T-helper 17 cell (primary cell): ENCODE measurements at regions not wholly inside any gene's neighbourhood (a gene's known extent, or its start where the extent isn't known, plus 50 kb on each side); places are given as distances from the start of the nearest gene placed in this dataset.
A peak's percentile ranks its signal among the peaks of the same experiment; 100 is the strongest.

Experiments used
- ATAC-seq: fragments of 150-1000 bp; cut with Tn5 transposase; 2 replicates; pipeline ENCODE4 v1.10.0; 2021; ENCODE audit warnings: mild to moderate bottlenecking, moderate library complexity
- DNase-seq, 3 donors: peaks; one replicate each; pipeline versions ENCODE4 v3.0.0 to v3.0.0-alpha.2; 2020 to 2021
- H3K9me3 ChIP-seq: one replicate; pipeline ENCODE4 v1.7.0; 2013; ENCODE audit warnings: low read length, mild to moderate bottlenecking; ENCODE audit not compliant: control insufficient read depth, poor library complexity, severe bottlenecking
- H3K27ac Mint-ChIP-seq: one replicate; pipeline ENCODE4 v1.8.0; 2022; ENCODE audit warnings: mild to moderate bottlenecking, moderate library complexity, mixed read lengths
- H3K27me3 Mint-ChIP-seq: one replicate; pipeline ENCODE4 v1.8.0; 2022; ENCODE audit warnings: mixed read lengths
- H3K36me3 Mint-ChIP-seq: one replicate; pipeline ENCODE4 v1.8.0; 2022; ENCODE audit warnings: low read depth, mixed read lengths
- H3K4me1 Mint-ChIP-seq: one replicate; pipeline ENCODE4 v1.8.0; 2022; ENCODE audit warnings: mild to moderate bottlenecking, mixed read lengths
- H3K4me3 Mint-ChIP-seq: one replicate; pipeline ENCODE4 v1.8.0; 2022; ENCODE audit warnings: mild to moderate bottlenecking, moderate library complexity, mixed read lengths

DNA sequence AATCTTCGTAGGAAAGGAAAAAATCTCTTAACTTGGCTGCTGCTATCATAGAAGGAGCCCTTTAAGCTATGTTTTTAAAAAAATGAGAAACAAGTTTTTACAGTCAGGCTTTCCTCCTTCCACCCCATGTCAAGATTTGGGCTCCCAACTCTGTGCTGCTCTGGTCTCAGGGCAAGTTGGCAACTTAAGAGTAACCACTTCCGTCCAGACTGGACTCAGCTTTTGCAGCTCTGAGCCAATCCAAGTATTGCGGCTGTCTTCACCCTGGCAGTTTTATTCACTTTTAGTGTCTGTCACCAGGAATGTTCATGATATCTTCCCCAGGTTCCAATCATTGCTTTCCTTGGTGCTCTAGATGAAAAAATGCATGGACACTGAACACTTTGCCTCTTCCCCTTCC lies 115.9 kb upstream of the GAS1 start:
- no peaks in the 10 kb centered on the region for H3K9me3 ChIP-seq
- Mint-ChIP-seq H3K27me3 (peaks cover 13% of the 10 kb centered on the region), H3K4me1 (no peaks in the 10 kb centered on the region), H3K36me3 (peaks cover 2% of the 10 kb centered on the region), H3K4me3 (no peak overlapping the region), H3K27ac (no peak overlapping the region)
- DNase-seq, result no peak
- no peak for ATAC-seq

- ATAC-seq (no peak), DNase-seq (no peak)
- no peaks in the 10 kb centered on the region for H3K9me3 ChIP-seq
- no peak overlapping the region for H3K4me3 Mint-ChIP-seq
- no peak overlapping the region for H3K27ac Mint-ChIP-seq
- no peaks in the 10 kb centered on the region for H3K4me1 Mint-ChIP-seq
- H3K36me3 Mint-ChIP-seq, result peaks cover 2% of the 10 kb centered on the region
- peaks cover 13% of the 10 kb centered on the region for H3K27me3 Mint-ChIP-seq
Observed at GRCh38 chr9:87063871-87064270, 116.6 kb upstream of the GAS1 start.

GRCh38 chr9:87064311-87064710 lies 117.0 kb upstream of the GAS1 start:
- ATAC-seq (no peak), DNase-seq (no peak)
- H3K9me3 ChIP-seq, result no peaks in the 10 kb centered on the region
- H3K27me3 Mint-ChIP-seq, result peaks cover 13% of the 10 kb centered on the region
- H3K4me1 Mint-ChIP-seq, result no peaks in the 10 kb centered on the region
- H3K36me3 Mint-ChIP-seq, result peaks cover 2% of the 10 kb centered on the region
- H3K4me3 Mint-ChIP-seq, result no peak overlapping the region
- no peak overlapping the region for H3K27ac Mint-ChIP-seq

DNA sequence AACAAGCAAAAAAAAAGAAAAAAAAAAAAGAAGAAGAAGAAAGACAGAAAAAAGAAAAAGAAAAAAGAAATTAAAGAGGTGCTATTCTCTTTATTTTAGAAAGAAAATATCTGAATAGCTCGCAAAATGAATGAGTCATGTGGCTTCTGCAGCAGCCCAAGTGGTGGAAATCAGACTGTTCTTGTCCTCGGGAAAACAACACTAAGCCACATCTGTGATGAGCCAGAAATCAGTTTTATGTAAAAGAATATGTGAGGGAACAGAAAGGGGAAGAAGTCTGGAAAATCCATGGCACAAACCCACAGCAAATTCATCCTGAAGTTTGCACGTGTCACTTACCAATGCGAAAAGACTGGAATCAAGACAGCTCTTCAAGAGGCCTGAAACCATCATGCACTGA lies 118.7 kb upstream of the GAS1 start:
- ATAC-seq (no peak), DNase-seq (no peak)
- H3K27me3 Mint-ChIP-seq, result peaks cover 17% of the 10 kb centered on the region
- H3K4me1 Mint-ChIP-seq, result no peaks in the 10 kb centered on the region
- no peaks in the 10 kb centered on the region for H3K9me3 ChIP-seq
- H3K4me3 Mint-ChIP-seq, result no peak overlapping the region
- H3K27ac Mint-ChIP-seq, result no peak overlapping the region
- H3K36me3 Mint-ChIP-seq, result peaks cover 2% of the 10 kb centered on the region

DNA sequence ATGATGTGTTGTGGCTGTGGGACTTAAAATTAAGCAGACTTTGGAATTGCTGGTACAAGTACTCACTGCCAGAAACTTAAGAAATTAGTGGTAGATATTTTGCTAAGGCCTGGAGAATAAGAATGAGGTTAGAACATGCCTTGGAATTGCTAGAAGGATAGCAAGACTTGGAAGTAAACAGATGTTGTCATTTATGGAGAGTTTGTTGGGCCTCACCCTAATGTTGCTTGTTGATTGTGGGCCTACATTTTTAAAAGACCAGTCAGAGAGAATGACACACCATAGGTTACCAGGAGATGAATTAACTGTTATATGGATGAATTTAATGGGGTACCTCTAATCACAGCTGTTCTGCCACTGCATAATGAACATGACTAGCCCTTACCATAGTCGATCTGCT lies 120.1 kb upstream of the GAS1 start:
- H3K36me3 Mint-ChIP-seq, result no peaks in the 10 kb centered on the region

DNA sequence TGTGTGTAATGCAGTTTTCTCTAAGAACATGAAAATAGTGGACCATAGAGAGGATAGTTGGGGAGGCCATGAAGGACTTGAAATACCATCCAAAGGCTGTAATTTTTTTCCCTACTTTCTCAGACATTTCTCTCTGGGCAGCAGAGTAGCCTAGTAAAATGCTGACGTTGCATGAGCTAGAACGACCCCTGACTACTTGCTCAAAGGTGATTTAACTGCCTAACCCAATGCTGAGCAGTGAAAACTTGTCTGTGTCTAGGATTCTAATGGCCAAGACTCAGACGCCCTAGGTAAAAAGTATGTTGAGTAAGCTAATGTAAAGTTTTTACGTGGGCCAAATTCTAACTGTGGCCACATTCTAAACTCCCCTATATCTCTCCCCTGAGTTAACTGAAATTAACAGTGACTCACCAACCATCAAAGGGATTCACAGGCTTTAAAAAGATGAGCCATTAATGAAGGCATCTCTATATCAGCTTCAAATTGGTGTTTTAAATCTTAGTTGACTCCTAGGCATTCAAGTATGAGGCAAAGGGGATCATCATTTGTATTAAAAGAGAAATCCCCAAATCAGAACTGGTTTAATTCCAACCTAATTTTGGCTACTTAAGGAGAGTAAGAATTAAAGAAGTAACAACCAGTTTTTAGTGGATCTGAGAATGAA lies 121.0 kb upstream of the GAS1 start:
- Mint-ChIP-seq H3K36me3 (no peaks in the 10 kb centered on the region), H3K4me3 (no peak overlapping the region), H3K27ac (no peak overlapping the region), H3K27me3 (peaks cover 8% of the 10 kb centered on the region), H3K4me1 (no peaks in the 10 kb centered on the region)
- H3K9me3 ChIP-seq, result no peaks in the 10 kb centered on the region
- no peak for ATAC-seq
- no peak for DNase-seq

More for the DNA sequence above, 120.1 kb upstream of the GAS1 start:
- Mint-ChIP-seq H3K4me1 (no peaks in the 10 kb centered on the region), H3K4me3 (no peak overlapping the region), H3K27ac (no peak overlapping the region), H3K27me3 (peaks cover 12% of the 10 kb centered on the region)
- DNase-seq, result no peak
- H3K9me3 ChIP-seq, result no peaks in the 10 kb centered on the region
- no peak for ATAC-seq

GRCh38 chr9:87069690-87070089 lies 122.4 kb upstream of the GAS1 start:
- Mint-ChIP-seq H3K27ac (no peak overlapping the region), H3K4me3 (no peak overlapping the region), H3K4me1 (no peaks in the 10 kb centered on the region), H3K27me3 (peaks cover 4% of the 10 kb centered on the region), H3K36me3 (no peaks in the 10 kb centered on the region)
- ATAC-seq (no peak), DNase-seq (no peak)
- no peaks in the 10 kb centered on the region for H3K9me3 ChIP-seq

GRCh38 chr9:87070336-87070735 lies 123.0 kb upstream of the GAS1 start:
- no peaks in the 10 kb centered on the region for H3K4me1 Mint-ChIP-seq
- no peak for ATAC-seq

GRCh38 chr9:87071473-87071872 lies 124.2 kb upstream of the GAS1 start:
- DNase-seq (no peak), ATAC-seq (no peak)
- Mint-ChIP-seq H3K27ac (no peak overlapping the region), H3K4me1 (no peaks in the 10 kb centered on the region), H3K36me3 (no peaks in the 10 kb centered on the region), H3K27me3 (peaks cover 4% of the 10 kb centered on the region), H3K4me3 (no peak overlapping the region)
- no peaks in the 10 kb centered on the region for H3K9me3 ChIP-seq

More at GRCh38 chr9:87070336-87070735, 123.0 kb upstream of the GAS1 start:
- H3K27me3 Mint-ChIP-seq, result peaks cover 4% of the 10 kb centered on the region
- H3K36me3 Mint-ChIP-seq, result no peaks in the 10 kb centered on the region
- H3K4me3 Mint-ChIP-seq, result no peak overlapping the region
- no peak overlapping the region for H3K27ac Mint-ChIP-seq
- H3K9me3 ChIP-seq, result no peaks in the 10 kb centered on the region
- DNase-seq, result no peak

DNA sequence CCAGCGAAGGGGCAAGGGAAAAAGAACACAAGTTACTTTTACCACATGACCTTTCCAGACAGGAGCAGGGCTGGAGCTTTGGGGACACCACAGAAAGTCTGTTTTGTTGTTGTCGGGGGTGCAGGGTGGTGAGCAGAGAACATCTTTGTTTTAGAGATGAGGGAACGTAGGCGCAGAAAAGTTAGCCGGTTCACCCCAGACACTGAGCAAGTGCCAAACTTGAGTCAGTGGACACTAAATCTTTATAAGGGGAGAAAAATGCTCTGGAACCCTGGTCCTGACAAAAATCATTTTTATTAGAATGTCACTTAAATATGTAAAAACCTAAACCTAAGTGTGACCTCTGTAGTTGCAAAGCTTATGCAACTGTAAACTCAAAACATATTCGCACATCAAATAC lies 126.4 kb upstream of the GAS1 start:
- H3K4me1 Mint-ChIP-seq, result no peaks in the 10 kb centered on the region
- H3K36me3 Mint-ChIP-seq, result no peaks in the 10 kb centered on the region
- no peak for DNase-seq
- no peak overlapping the region for H3K4me3 Mint-ChIP-seq
- H3K9me3 ChIP-seq, result no peaks in the 10 kb centered on the region
- H3K27me3 Mint-ChIP-seq, result peaks cover 4% of the 10 kb centered on the region
- ATAC-seq, result no peak
- H3K27ac Mint-ChIP-seq, result no peak overlapping the region

- H3K4me3 Mint-ChIP-seq, result peak overlapping the region; percentile 37
- DNase-seq (no peak), ATAC-seq (no peak)
- H3K9me3 ChIP-seq, result no peaks in the 10 kb centered on the region
- H3K36me3 Mint-ChIP-seq, result no peaks in the 10 kb centered on the region
- no peak overlapping the region for H3K27ac Mint-ChIP-seq
- no peaks in the 10 kb centered on the region for H3K27me3 Mint-ChIP-seq
- H3K4me1 Mint-ChIP-seq, result no peaks in the 10 kb centered on the region
Observed at GRCh38 chr9:87075537-87075936, 128.2 kb upstream of the GAS1 start.

DNA sequence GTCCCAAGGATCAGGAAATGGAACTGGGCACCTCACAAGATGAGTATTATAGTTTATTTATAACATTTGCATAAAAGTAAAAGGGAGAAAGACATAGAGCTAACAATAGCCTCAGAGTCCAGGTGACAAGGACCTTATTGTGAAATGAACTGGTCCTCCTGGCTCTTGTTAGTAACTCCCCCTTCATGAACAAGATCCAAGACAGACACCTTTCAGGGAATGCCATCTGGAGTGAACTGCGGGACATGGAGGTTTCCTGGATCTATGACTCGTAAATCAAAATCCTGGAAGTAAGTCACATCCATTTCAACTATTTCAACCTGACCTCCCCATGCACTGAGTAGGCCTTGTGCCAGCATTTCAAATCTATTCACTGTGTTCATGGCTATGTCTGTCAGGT lies 129.5 kb upstream of the GAS1 start:
- H3K36me3 Mint-ChIP-seq, result no peaks in the 10 kb centered on the region
- H3K27me3 Mint-ChIP-seq, result no peaks in the 10 kb centered on the region

DNA sequence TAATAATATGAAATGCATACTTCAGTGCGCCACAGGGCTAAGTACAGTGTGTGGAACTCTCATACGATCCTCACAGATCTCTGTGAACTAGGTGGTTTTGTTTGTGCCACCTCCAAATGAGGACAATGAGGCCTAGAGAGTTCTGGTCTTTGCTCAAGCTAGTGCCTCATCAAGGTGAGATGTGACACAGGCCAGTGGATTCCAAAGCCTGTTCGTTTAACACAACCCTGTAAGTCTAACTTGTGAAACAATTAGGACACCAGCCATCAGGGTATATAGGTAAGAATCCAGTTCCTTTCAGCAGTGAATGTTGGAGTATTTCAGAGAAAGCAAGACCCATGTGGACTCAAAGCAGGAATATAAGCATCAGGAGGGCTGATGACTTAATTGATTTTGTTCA lies 130.7 kb upstream of the GAS1 start:
- H3K9me3 ChIP-seq, result no peaks in the 10 kb centered on the region
- DNase-seq (no peak), ATAC-seq (no peak)
- Mint-ChIP-seq H3K36me3 (no peaks in the 10 kb centered on the region), H3K27ac (no peak overlapping the region), H3K4me3 (no peak overlapping the region), H3K27me3 (no peaks in the 10 kb centered on the region), H3K4me1 (no peaks in the 10 kb centered on the region)

More for the DNA sequence above, 129.5 kb upstream of the GAS1 start:
- no peak overlapping the region for H3K4me3 Mint-ChIP-seq
- no peak for ATAC-seq
- no peaks in the 10 kb centered on the region for H3K9me3 ChIP-seq
- no peak for DNase-seq
- no peak overlapping the region for H3K27ac Mint-ChIP-seq
- H3K4me1 Mint-ChIP-seq, result no peaks in the 10 kb centered on the region

- no peaks in the 10 kb centered on the region for H3K4me1 Mint-ChIP-seq
- no peak overlapping the region for H3K4me3 Mint-ChIP-seq
- no peak overlapping the region for H3K27ac Mint-ChIP-seq
- DNase-seq (no peak), ATAC-seq (no peak)
- no peaks in the 10 kb centered on the region for H3K36me3 Mint-ChIP-seq
- H3K27me3 Mint-ChIP-seq, result peaks cover 9% of the 10 kb centered on the region
- H3K9me3 ChIP-seq, result no peaks in the 10 kb centered on the region
Observed at GRCh38 chr9:87080512-87081264, 133.4 kb upstream of the GAS1 start.
